ENCODE measurements at regions not wholly inside any gene's neighbourhood (a gene's known extent, or its start where the extent isn't known, plus 50 kb on each side); places are given as distances from the start of the nearest gene placed in this dataset.

- TF ChIP-seq CTCF (IDR thresholded peaks at IDR 0.05; ENCODE audit: low read length) (no peak), EZH2 (IDR thresholded peaks at IDR 0.05; ENCODE audit: borderline replicate concordance, low read length) (no peak)
These were observed 172.8 kb upstream of the RBMS1 start for GRCh38 chr2:160666154-160667060.
